ENCODE measurements at regions not wholly inside any gene's neighbourhood (a gene's known extent, or its start where the extent isn't known, plus 50 kb on each side); places are given as distances from the start of the nearest gene placed in this dataset.

GRCh38 chr16:79909571-79909970 is 309.0 kb upstream of the MAF start:
- no peak overlapping the region for H3K27ac ChIP-seq (ENCODE audit: low read depth in 2 of 2, low read length in 2 of 2)

GRCh38 chr16:79903471-79903870 is 302.9 kb upstream of the MAF start:
- no peaks in the 10 kb centered on the region for H3K27me3 ChIP-seq (ENCODE audit: control insufficient read depth in 2 of 2, insufficient read depth in 2 of 2, low read length in 2 of 2)
- no peaks in the 10 kb centered on the region for H3K4me1 ChIP-seq (ENCODE audit: control insufficient read depth in 2 of 2, insufficient read depth in 2 of 2, low read length in 2 of 2)
- no peaks in the 10 kb centered on the region for H3K9me3 ChIP-seq (ENCODE audit: control insufficient read depth in 2 of 2, low read length in 2 of 2)
- H3K9ac ChIP-seq (ENCODE audit: low read depth in 1 of 2, low read length in 2 of 2) = no peak overlapping the region
- no peak overlapping the region for H3K4me3 ChIP-seq (ENCODE audit: low read length in 2 of 2)
- H3K27ac ChIP-seq (ENCODE audit: low read depth in 2 of 2, low read length in 2 of 2) = no peak overlapping the region
- no peaks in the 10 kb centered on the region for H3K36me3 ChIP-seq (ENCODE audit: control insufficient read depth in 2 of 2, insufficient read depth in 2 of 2, low read length in 2 of 2)

More at GRCh38 chr16:79909571-79909970, 309.0 kb upstream of the MAF start:
- H3K36me3 ChIP-seq (ENCODE audit: control insufficient read depth in 2 of 2, insufficient read depth in 2 of 2, low read length in 2 of 2) = no peaks in the 10 kb centered on the region
- no peaks in the 10 kb centered on the region for H3K27me3 ChIP-seq (ENCODE audit: control insufficient read depth in 2 of 2, insufficient read depth in 2 of 2, low read length in 2 of 2)
- H3K9ac ChIP-seq (ENCODE audit: low read depth in 1 of 2, low read length in 2 of 2) = no peak overlapping the region
- no peaks in the 10 kb centered on the region for H3K4me1 ChIP-seq (ENCODE audit: control insufficient read depth in 2 of 2, insufficient read depth in 2 of 2, low read length in 2 of 2)
- no peaks in the 10 kb centered on the region for H3K9me3 ChIP-seq (ENCODE audit: control insufficient read depth in 2 of 2, low read length in 2 of 2)
- no peak overlapping the region for H3K4me3 ChIP-seq (ENCODE audit: low read length in 2 of 2)

GRCh38 chr16:79902351-79902750 is 301.8 kb upstream of the MAF start:
- Histone ChIP-seq H3K4me3 (ENCODE audit: low read length in 2 of 2) (no peak overlapping the region), H3K27me3 (ENCODE audit: control insufficient read depth in 2 of 2, insufficient read depth in 2 of 2, low read length in 2 of 2) (no peaks in the 10 kb centered on the region)

GRCh38 chr16:79901522-79901921 is 301.0 kb upstream of the MAF start:
- no peak overlapping the region for H3K27ac ChIP-seq (ENCODE audit: low read depth in 2 of 2, low read length in 2 of 2)
- H3K4me1 ChIP-seq (ENCODE audit: control insufficient read depth in 2 of 2, insufficient read depth in 2 of 2, low read length in 2 of 2) = peaks cover 10 to 11% of the 10 kb centered on the region in 2 donors
- H3K4me3 ChIP-seq (ENCODE audit: low read length in 2 of 2) = no peak overlapping the region
- H3K9me3 ChIP-seq (ENCODE audit: control insufficient read depth in 2 of 2, low read length in 2 of 2) = no peaks in the 10 kb centered on the region
- no peaks in the 10 kb centered on the region for H3K27me3 ChIP-seq (ENCODE audit: control insufficient read depth in 2 of 2, insufficient read depth in 2 of 2, low read length in 2 of 2)
- H3K9ac ChIP-seq (ENCODE audit: low read depth in 1 of 2, low read length in 2 of 2) = no peak overlapping the region
- H3K36me3 ChIP-seq (ENCODE audit: control insufficient read depth in 2 of 2, insufficient read depth in 2 of 2, low read length in 2 of 2) = no peaks in the 10 kb centered on the region

More at GRCh38 chr16:79902351-79902750, 301.8 kb upstream of the MAF start:
- no peaks in the 10 kb centered on the region for H3K36me3 ChIP-seq (ENCODE audit: control insufficient read depth in 2 of 2, insufficient read depth in 2 of 2, low read length in 2 of 2)
- no peaks in the 10 kb centered on the region for H3K9me3 ChIP-seq (ENCODE audit: control insufficient read depth in 2 of 2, low read length in 2 of 2)
- no peak overlapping the region for H3K27ac ChIP-seq (ENCODE audit: low read depth in 2 of 2, low read length in 2 of 2)
- H3K9ac ChIP-seq (ENCODE audit: low read depth in 1 of 2, low read length in 2 of 2) = no peak overlapping the region
- H3K4me1 ChIP-seq (ENCODE audit: control insufficient read depth in 2 of 2, insufficient read depth in 2 of 2, low read length in 2 of 2) = peaks cover 4 to 6% of the 10 kb centered on the region in 2 donors

GRCh38 chr16:79899716-79900115 is 299.2 kb upstream of the MAF start:
- no peaks in the 10 kb centered on the region for H3K36me3 ChIP-seq (ENCODE audit: control insufficient read depth in 2 of 2, insufficient read depth in 2 of 2, low read length in 2 of 2)
- H3K27ac ChIP-seq (ENCODE audit: low read depth in 2 of 2, low read length in 2 of 2) = no peak overlapping the region
- H3K27me3 ChIP-seq (ENCODE audit: control insufficient read depth in 2 of 2, insufficient read depth in 2 of 2, low read length in 2 of 2) = no peaks in the 10 kb centered on the region
- H3K4me3 ChIP-seq (ENCODE audit: low read length in 2 of 2) = no peak overlapping the region
- H3K9ac ChIP-seq (ENCODE audit: low read depth in 1 of 2, low read length in 2 of 2) = no peak overlapping the region
- no peaks in the 10 kb centered on the region for H3K9me3 ChIP-seq (ENCODE audit: control insufficient read depth in 2 of 2, low read length in 2 of 2)
- H3K4me1 ChIP-seq (ENCODE audit: control insufficient read depth in 2 of 2, insufficient read depth in 2 of 2, low read length in 2 of 2) = peaks cover 10 to 11% of the 10 kb centered on the region in 2 donors

- no peaks in the 10 kb centered on the region for H3K27me3 ChIP-seq (ENCODE audit: control insufficient read depth in 2 of 2, insufficient read depth in 2 of 2, low read length in 2 of 2)
- no peak overlapping the region for H3K4me3 ChIP-seq (ENCODE audit: low read length in 2 of 2)
- H3K36me3 ChIP-seq (ENCODE audit: control insufficient read depth in 2 of 2, insufficient read depth in 2 of 2, low read length in 2 of 2) = no peaks in the 10 kb centered on the region
- no peak overlapping the region for H3K27ac ChIP-seq (ENCODE audit: low read depth in 2 of 2, low read length in 2 of 2)
- no peaks in the 10 kb centered on the region for H3K9me3 ChIP-seq (ENCODE audit: control insufficient read depth in 2 of 2, low read length in 2 of 2)
- H3K9ac ChIP-seq (ENCODE audit: low read depth in 1 of 2, low read length in 2 of 2) = no peak overlapping the region
- H3K4me1 ChIP-seq (ENCODE audit: control insufficient read depth in 2 of 2, insufficient read depth in 2 of 2, low read length in 2 of 2) = peaks cover 10 to 11% of the 10 kb centered on the region in 2 donors
Observed at GRCh38 chr16:79899316-79899715, 298.8 kb upstream of the MAF start.

- no peak overlapping the region for H3K4me3 ChIP-seq (ENCODE audit: low read length in 2 of 2)
- peaks cover 10 to 11% of the 10 kb centered on the region in 2 donors for H3K4me1 ChIP-seq (ENCODE audit: control insufficient read depth in 2 of 2, insufficient read depth in 2 of 2, low read length in 2 of 2)
- H3K27me3 ChIP-seq (ENCODE audit: control insufficient read depth in 2 of 2, insufficient read depth in 2 of 2, low read length in 2 of 2) = no peaks in the 10 kb centered on the region
- no peaks in the 10 kb centered on the region for H3K36me3 ChIP-seq (ENCODE audit: control insufficient read depth in 2 of 2, insufficient read depth in 2 of 2, low read length in 2 of 2)
- H3K27ac ChIP-seq (ENCODE audit: low read depth in 2 of 2, low read length in 2 of 2) = no peak overlapping the region
- no peak overlapping the region for H3K9ac ChIP-seq (ENCODE audit: low read depth in 1 of 2, low read length in 2 of 2)
- no peaks in the 10 kb centered on the region for H3K9me3 ChIP-seq (ENCODE audit: control insufficient read depth in 2 of 2, low read length in 2 of 2)
Observed at GRCh38 chr16:79898703-79899102, 298.2 kb upstream of the MAF start.

- Histone ChIP-seq H3K4me3 (ENCODE audit: low read length in 2 of 2) (no peak overlapping the region), H3K9ac (ENCODE audit: low read depth in 1 of 2, low read length in 2 of 2) (no peak overlapping the region), H3K27ac (ENCODE audit: low read depth in 2 of 2, low read length in 2 of 2) (no peak overlapping the region), H3K36me3 (ENCODE audit: control insufficient read depth in 2 of 2, insufficient read depth in 2 of 2, low read length in 2 of 2) (no peaks in the 10 kb centered on the region), H3K9me3 (ENCODE audit: control insufficient read depth in 2 of 2, low read length in 2 of 2) (no peaks in the 10 kb centered on the region), H3K4me1 (ENCODE audit: control insufficient read depth in 2 of 2, insufficient read depth in 2 of 2, low read length in 2 of 2) (peaks cover 10 to 11% of the 10 kb centered on the region in 2 donors), H3K27me3 (ENCODE audit: control insufficient read depth in 2 of 2, insufficient read depth in 2 of 2, low read length in 2 of 2) (no peaks in the 10 kb centered on the region)
Observed at GRCh38 chr16:79897453-79898146, 297.1 kb upstream of the MAF start.

- Histone ChIP-seq H3K9me3 (ENCODE audit: control insufficient read depth in 2 of 2, low read length in 2 of 2) (no peaks in the 10 kb centered on the region), H3K36me3 (ENCODE audit: control insufficient read depth in 2 of 2, insufficient read depth in 2 of 2, low read length in 2 of 2) (no peaks in the 10 kb centered on the region), H3K27ac (ENCODE audit: low read depth in 2 of 2, low read length in 2 of 2) (no peak overlapping the region), H3K9ac (ENCODE audit: low read depth in 1 of 2, low read length in 2 of 2) (no peak overlapping the region), H3K4me3 (ENCODE audit: low read length in 2 of 2) (no peak overlapping the region), H3K4me1 (ENCODE audit: control insufficient read depth in 2 of 2, insufficient read depth in 2 of 2, low read length in 2 of 2) (peaks cover 10 to 11% of the 10 kb centered on the region in 2 donors), H3K27me3 (ENCODE audit: control insufficient read depth in 2 of 2, insufficient read depth in 2 of 2, low read length in 2 of 2) (no peaks in the 10 kb centered on the region)
Observed at GRCh38 chr16:79897104-79897452, 296.5 kb upstream of the MAF start.

- H3K27ac ChIP-seq (ENCODE audit: low read depth in 2 of 2, low read length in 2 of 2) = no peak overlapping the region
Observed at GRCh38 chr16:79895917-79896203, 295.3 kb upstream of the MAF start.

More at GRCh38 chr16:79895917-79896203, 295.3 kb upstream of the MAF start:
- no peak overlapping the region for H3K4me3 ChIP-seq (ENCODE audit: low read length in 2 of 2)
- H3K36me3 ChIP-seq (ENCODE audit: control insufficient read depth in 2 of 2, insufficient read depth in 2 of 2, low read length in 2 of 2) = no peaks in the 10 kb centered on the region
- H3K9ac ChIP-seq (ENCODE audit: low read depth in 1 of 2, low read length in 2 of 2) = no peak overlapping the region
- no peaks in the 10 kb centered on the region for H3K27me3 ChIP-seq (ENCODE audit: control insufficient read depth in 2 of 2, insufficient read depth in 2 of 2, low read length in 2 of 2)
- H3K9me3 ChIP-seq (ENCODE audit: control insufficient read depth in 2 of 2, low read length in 2 of 2) = no peaks in the 10 kb centered on the region
- H3K4me1 ChIP-seq (ENCODE audit: control insufficient read depth in 2 of 2, insufficient read depth in 2 of 2, low read length in 2 of 2) = peaks cover 10 to 11% of the 10 kb centered on the region in 2 donors

Measured in mucosa of rectum (tissue), 2 donors.